Thyroid gland (tissue), 4 donors: ENCODE measurements at regions not wholly inside any gene's neighbourhood (a gene's known extent, or its start where the extent isn't known, plus 50 kb on each side); places are given as distances from the start of the nearest gene placed in this dataset.

ENCODE experiments used
- DNase-seq, 2 donors: peaks; one replicate each; pipeline ENCODE4 v3.0.0-alpha.2; 2019
- H3K27ac ChIP-seq, 3 donors: fragments of 200-600 bp; sonication (generic); 1 replicate in 2 of 3; 2 replicates in 1 of 3; pipeline ENCODE4 v1.5.1; 2016 to 2019; ENCODE audit warnings: mild to moderate bottlenecking in 1 of 3, moderate library complexity in 1 of 3
- H3K27me3 ChIP-seq: fragments of 200-600 bp; sonication (generic); one replicate; pipeline ENCODE4 v1.5.1; 2019
- H3K36me3 ChIP-seq, 2 donors: fragments of 200-600 bp; sonication (generic); one replicate each; pipeline ENCODE4 v1.5.1; 2016 to 2019
- H3K4me1 ChIP-seq, 2 donors: fragments of 200-600 bp; sonication (generic); one replicate each; pipeline ENCODE4 v1.5.1; 2017 to 2019
- H3K4me3 ChIP-seq, 3 donors: fragments of 200-600 bp; sonication (generic); replicated peaks in 1 of 3; 1 replicate in 2 of 3; 2 replicates in 1 of 3; pipeline ENCODE4 v1.5.1; 2016; ENCODE audit warnings: mild to moderate bottlenecking in 1 of 3
- H3K9me3 ChIP-seq: fragments of 200-600 bp; sonication (generic); one replicate; pipeline ENCODE4 v1.5.1; 2017
- POLR2A ChIP-seq, 2 donors: fragments of 450-650 bp; IDR thresholded peaks; one replicate each; pipeline ENCODE4 v1.6.1; 2017; ENCODE audit warnings: antibody characterized with exemption in 2 of 2, mild to moderate bottlenecking in 2 of 2, moderate library complexity in 1 of 2
- WGBS, 2 donors: methylation state at CpG; one replicate each; pipeline ENCODE4 v1.1.5; 2017; 5-methylcytosine and 5-hydroxymethylcytosine counted together
- intact Hi-C: fragments of 100-400 bp; cut with DNase I; formaldehyde crosslinking; loops from one replicate; pipeline ENCODE4 v1.15.1; 2023
- TF ChIP-seq, protein P1 (sequence below), 6 experiments: fragments of 200-600 bp in 3 of 6; fragments of 450-650 bp in 3 of 6; sonication (generic) in 3 of 6; IDR thresholded peaks; one replicate each; pipeline ENCODE4 v1.5.1; 2016 to 2019; ENCODE audit warnings: antibody characterized with exemption in 6 of 6, mild to moderate bottlenecking in 2 of 6, inconsistent platforms in 1 of 6, moderate library complexity in 1 of 6

DNA sequence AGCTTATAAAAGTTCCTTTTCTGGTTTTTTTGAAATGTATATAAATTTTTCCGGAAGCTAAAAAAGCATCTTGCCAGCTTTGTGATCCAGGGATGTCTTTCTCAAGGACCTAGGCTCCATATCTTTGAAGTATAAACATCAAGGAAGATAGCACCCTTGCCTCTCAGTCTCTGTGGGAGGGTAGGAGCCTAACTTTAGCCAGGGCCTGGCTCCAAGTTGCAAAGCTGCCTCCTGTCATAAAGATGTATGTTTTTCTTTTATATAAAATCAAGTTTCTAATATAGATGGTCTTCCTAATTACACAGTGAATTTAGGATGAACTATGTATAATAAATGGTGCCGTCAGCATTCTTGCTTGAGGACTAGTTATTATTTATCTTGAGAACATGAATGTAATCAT is 612.6 kb upstream of the USP15 start:
- TF ChIP-seq POLR2A (IDR thresholded peaks at IDR 0.05), result no peak
- H3K4me1 ChIP-seq, result no peaks in the 10 kb centered on the region
- H3K4me3 ChIP-seq, result no peak overlapping the region
- H3K27ac ChIP-seq, result no peak overlapping the region
- intact Hi-C loops, result no loop called here
- DNase-seq, result no peak
- H3K36me3 ChIP-seq, result no peaks in the 10 kb centered on the region
- 89 to 90% methylated on average over 2 of the region's 2 CpGs for WGBS, 2 donors
- H3K9me3 ChIP-seq, result no peaks in the 10 kb centered on the region
- H3K27me3 ChIP-seq, result no peaks in the 10 kb centered on the region

DNA sequence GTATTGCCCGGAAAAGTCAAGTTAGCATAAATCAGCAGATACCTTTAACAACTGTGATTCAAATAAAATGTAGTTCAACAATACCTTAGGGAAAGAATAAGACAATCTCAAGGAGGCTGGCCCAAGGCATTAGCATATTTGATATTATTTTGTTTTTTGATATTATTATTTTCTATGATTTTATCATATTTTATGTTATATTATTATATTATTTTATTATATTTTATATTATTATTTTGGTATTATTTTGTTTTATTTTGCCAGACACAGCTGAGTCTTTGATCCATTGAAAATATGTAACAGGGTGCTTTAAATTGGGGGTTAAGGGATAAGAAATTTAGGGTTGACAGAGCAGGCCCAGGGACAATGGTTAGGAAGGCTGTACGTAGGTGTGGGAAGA is 607.9 kb upstream of the USP15 start:
- Histone ChIP-seq H3K27me3 (no peaks in the 10 kb centered on the region), H3K36me3 (no peaks in the 10 kb centered on the region), H3K9me3 (no peaks in the 10 kb centered on the region), H3K4me3 (no peak overlapping the region), H3K27ac (no peak overlapping the region), H3K4me1 (no peaks in the 10 kb centered on the region)
- WGBS, 2 donors, result 92 to 93% methylated on average over 2 of the region's 2 CpGs
- intact Hi-C loops, result no loop called here
- TF ChIP-seq, protein P1, sequence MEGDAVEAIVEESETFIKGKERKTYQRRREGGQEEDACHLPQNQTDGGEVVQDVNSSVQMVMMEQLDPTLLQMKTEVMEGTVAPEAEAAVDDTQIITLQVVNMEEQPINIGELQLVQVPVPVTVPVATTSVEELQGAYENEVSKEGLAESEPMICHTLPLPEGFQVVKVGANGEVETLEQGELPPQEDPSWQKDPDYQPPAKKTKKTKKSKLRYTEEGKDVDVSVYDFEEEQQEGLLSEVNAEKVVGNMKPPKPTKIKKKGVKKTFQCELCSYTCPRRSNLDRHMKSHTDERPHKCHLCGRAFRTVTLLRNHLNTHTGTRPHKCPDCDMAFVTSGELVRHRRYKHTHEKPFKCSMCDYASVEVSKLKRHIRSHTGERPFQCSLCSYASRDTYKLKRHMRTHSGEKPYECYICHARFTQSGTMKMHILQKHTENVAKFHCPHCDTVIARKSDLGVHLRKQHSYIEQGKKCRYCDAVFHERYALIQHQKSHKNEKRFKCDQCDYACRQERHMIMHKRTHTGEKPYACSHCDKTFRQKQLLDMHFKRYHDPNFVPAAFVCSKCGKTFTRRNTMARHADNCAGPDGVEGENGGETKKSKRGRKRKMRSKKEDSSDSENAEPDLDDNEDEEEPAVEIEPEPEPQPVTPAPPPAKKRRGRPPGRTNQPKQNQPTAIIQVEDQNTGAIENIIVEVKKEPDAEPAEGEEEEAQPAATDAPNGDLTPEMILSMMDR (IDR thresholded peaks at IDR 0.05), result no peak
- no peak for TF ChIP-seq POLR2A (IDR thresholded peaks at IDR 0.05)
- DNase-seq, result no peak

DNA sequence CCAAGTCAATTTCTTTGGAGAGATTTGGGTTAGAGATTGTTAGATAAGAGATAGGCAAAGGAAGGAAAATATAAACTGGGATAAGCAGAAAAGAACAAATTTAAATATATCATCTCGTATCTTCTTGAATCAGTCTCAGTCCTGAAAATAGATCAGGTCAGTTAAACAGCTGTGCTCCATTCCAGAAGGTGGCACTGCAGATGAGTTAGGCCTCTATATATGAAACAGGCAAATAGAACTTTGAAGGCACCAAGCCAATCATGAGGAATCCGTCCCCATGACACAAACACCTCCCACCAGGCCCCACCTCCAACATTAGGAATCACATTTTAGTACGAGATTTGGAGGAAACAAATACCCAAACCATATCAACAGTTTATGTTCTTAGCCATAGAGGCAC is 605.5 kb upstream of the USP15 start:
- intact Hi-C loops, result no loop called here
- no peak overlapping the region for H3K4me3 ChIP-seq
- H3K27ac ChIP-seq, result no peak overlapping the region
- H3K27me3 ChIP-seq, result no peaks in the 10 kb centered on the region
- no peaks in the 10 kb centered on the region for H3K36me3 ChIP-seq
- 60 to 62% methylated on average over 3 of the region's 3 CpGs for WGBS, 2 donors
- H3K4me1 ChIP-seq, result no peaks in the 10 kb centered on the region
- TF ChIP-seq POLR2A (IDR thresholded peaks at IDR 0.05), result no peak
- TF ChIP-seq, protein P1 (IDR thresholded peaks at IDR 0.05), result no peak
- no peak for DNase-seq
- H3K9me3 ChIP-seq, result no peaks in the 10 kb centered on the region

DNA sequence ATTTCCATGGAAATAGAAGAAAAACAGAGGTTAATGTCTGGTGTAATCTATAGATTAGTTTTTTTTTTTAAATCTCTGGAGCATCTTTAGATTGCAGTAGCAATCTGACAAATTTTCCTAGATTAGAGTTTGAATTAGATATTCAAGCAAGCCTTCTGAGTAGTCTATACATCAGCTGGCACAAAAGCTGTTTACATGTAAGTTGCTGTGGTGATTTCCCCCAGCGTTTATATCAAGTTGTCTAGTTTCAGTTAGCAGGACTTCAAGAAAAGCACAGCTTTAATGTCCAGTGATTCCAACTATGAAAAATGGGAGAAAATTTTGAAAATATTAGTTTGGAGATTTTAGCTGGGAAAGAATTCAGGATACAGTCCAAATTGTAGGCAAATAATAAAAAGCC is 605.0 kb upstream of the USP15 start:
- Histone ChIP-seq H3K9me3 (no peaks in the 10 kb centered on the region), H3K27me3 (no peaks in the 10 kb centered on the region), H3K27ac (no peak overlapping the region), H3K4me1 (no peaks in the 10 kb centered on the region), H3K36me3 (no peaks in the 10 kb centered on the region), H3K4me3 (no peak overlapping the region)
- no peak for TF ChIP-seq POLR2A (IDR thresholded peaks at IDR 0.05)
- TF ChIP-seq, protein P1 (IDR thresholded peaks at IDR 0.05), result no peak
- intact Hi-C loops, result no loop called here
- 73 to 86% methylated on average over 1 of the region's 1 CpG for WGBS, 2 donors
- DNase-seq, result no peak

DNA sequence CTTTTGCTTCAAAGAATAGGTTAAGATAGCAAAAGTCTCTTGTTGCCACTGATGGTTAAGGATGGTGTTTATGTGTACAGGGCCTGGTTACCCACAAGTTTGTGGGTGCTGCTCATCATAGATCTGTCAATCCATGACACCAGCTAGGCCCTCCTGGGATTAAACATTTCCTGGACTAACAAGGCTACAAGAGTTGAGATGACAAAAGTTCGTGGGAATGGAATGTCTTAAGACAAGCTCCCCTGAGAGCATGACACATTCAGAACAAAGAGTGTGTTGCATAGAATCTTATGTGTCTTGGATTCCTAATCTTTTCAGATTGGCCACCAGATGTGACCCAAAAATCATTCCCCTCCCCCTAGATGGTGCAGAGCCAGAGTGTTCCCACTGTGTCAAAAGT is 592.5 kb upstream of the USP15 start:
- no peak for DNase-seq
- H3K27ac ChIP-seq, result no peak overlapping the region
- no peaks in the 10 kb centered on the region for H3K27me3 ChIP-seq
- intact Hi-C loops, result no loop called here
- H3K9me3 ChIP-seq, result no peaks in the 10 kb centered on the region
- H3K4me3 ChIP-seq, result no peak overlapping the region
- TF ChIP-seq, protein P1 (IDR thresholded peaks at IDR 0.05), result no peak
- TF ChIP-seq POLR2A (IDR thresholded peaks at IDR 0.05), result no peak
- H3K36me3 ChIP-seq, result no peaks in the 10 kb centered on the region
- 22 to 33% methylated on average over 1 of the region's 1 CpG for WGBS, 2 donors
- H3K4me1 ChIP-seq, result no peaks in the 10 kb centered on the region

DNA sequence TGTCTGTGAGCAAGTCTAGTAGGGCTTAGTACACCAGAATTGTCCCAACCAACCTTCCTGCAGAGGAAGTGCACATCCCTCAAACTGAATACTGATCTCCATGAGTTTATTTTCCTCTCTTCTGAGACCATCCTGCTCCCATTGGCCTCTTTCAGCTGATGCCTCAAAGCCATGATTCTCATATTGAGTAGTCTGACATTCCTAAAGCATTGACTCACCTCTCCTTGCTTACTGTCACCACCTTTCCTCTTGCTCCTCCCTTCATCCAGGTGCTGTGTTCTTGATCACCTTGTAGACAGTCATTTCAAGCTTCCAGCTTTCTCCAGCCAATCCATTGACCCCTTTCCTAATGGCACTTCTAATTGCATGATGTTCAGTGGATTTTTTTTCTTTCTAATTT is 583.7 kb upstream of the USP15 start:
- Histone ChIP-seq H3K27ac (no peak overlapping the region), H3K4me1 (no peaks in the 10 kb centered on the region), H3K27me3 (no peaks in the 10 kb centered on the region), H3K36me3 (no peaks in the 10 kb centered on the region), H3K4me3 (no peak overlapping the region), H3K9me3 (no peaks in the 10 kb centered on the region)
- TF ChIP-seq, protein P1 (IDR thresholded peaks at IDR 0.05), result no peak
- TF ChIP-seq POLR2A (IDR thresholded peaks at IDR 0.05), result no peak
- DNase-seq, result no peak
- intact Hi-C loops, result no loop called here
